Putamen (tissue), 1 donor: ENCODE measurements at regions not wholly inside any gene's neighbourhood (a gene's known extent, or its start where the extent isn't known, plus 50 kb on each side); places are given as distances from the start of the nearest gene placed in this dataset.
A peak's percentile ranks its signal among the peaks of the same experiment; 100 is the strongest.
"Not testable (repeated sequence)": the region's sequence is repeated elsewhere in the genome, so short reads cannot be mapped to it uniquely, and the experiment has no call there.

Source experiments
- DNase-seq: peaks from one replicate; pipeline ENCODE4 v3.0.0-alpha.2; 2016; ENCODE audit warnings: low spot score

- DNase-seq: no peak
These were observed 214.8 kb upstream of the UBL3 start for GRCh38 chr13:30065181-30065580.

- no peak for DNase-seq
These were observed 213.5 kb upstream of the UBL3 start for GRCh38 chr13:30063892-30064291.

- no peak for DNase-seq
These were observed 210.8 kb upstream of the UBL3 start for GRCh38 chr13:30061217-30061616.

GRCh38 chr13:30058429-30058828 lies 208.0 kb upstream of the UBL3 start:
- DNase-seq: no peak

GRCh38 chr13:30054546-30054945 lies 204.1 kb upstream of the UBL3 start:
- not testable (repeated sequence) for DNase-seq

GRCh38 chr13:30053939-30054338 lies 203.5 kb upstream of the UBL3 start:
- no peak for DNase-seq

GRCh38 chr13:30052120-30052519 lies 201.7 kb upstream of the UBL3 start:
- DNase-seq: no peak

- DNase-seq: no peak
These were observed 201.2 kb upstream of the UBL3 start for GRCh38 chr13:30051531-30052060.

- DNase-seq: no peak
These were observed 199.3 kb upstream of the UBL3 start for GRCh38 chr13:30049692-30050091.

- DNase-seq: no peak
These were observed 196.9 kb upstream of the UBL3 start for GRCh38 chr13:30047154-30047874.

GRCh38 chr13:30045916-30046704 lies 195.7 kb upstream of the UBL3 start:
- DNase-seq: no peak

GRCh38 chr13:30044932-30045331 lies 194.5 kb upstream of the UBL3 start:
- DNase-seq: no peak

GRCh38 chr13:30043631-30043925 lies 193.2 kb upstream of the UBL3 start:
- no peak for DNase-seq

GRCh38 chr13:30042891-30043630 lies 192.6 kb upstream of the UBL3 start:
- no peak for DNase-seq

GRCh38 chr13:30042272-30042671 lies 191.9 kb upstream of the UBL3 start:
- no peak for DNase-seq

GRCh38 chr13:30039511-30039911 lies 189.1 kb upstream of the UBL3 start:
- DNase-seq: no peak

- DNase-seq: no peak
These were observed 188.5 kb upstream of the UBL3 start for GRCh38 chr13:30038884-30039283.

GRCh38 chr13:30037766-30038165 lies 187.3 kb upstream of the UBL3 start:
- DNase-seq: no peak

- no peak for DNase-seq
These were observed 186.9 kb upstream of the UBL3 start for GRCh38 chr13:30037306-30037705.

GRCh38 chr13:30034458-30034795 lies 184.0 kb upstream of the UBL3 start:
- DNase-seq: peak; percentile 32

- no peak for DNase-seq
These were observed 183.5 kb upstream of the UBL3 start for GRCh38 chr13:30033681-30034457.

- DNase-seq: no peak
These were observed 181.8 kb upstream of the UBL3 start for GRCh38 chr13:30032263-30032662.
